Mucosa of descending colon (tissue), 3 donors: ENCODE measurements at regions not wholly inside any gene's neighbourhood (a gene's known extent, or its start where the extent isn't known, plus 50 kb on each side); places are given as distances from the start of the nearest gene placed in this dataset.

Experiments
- ATAC-seq: fragments of 200-7000 bp; cut with Tn5 transposase; one replicate; pipeline ENCODE4 v1.9.1; 2020; ENCODE audit warnings: mild to moderate bottlenecking, moderate library complexity
- DNase-seq, 3 donors: peaks; one replicate each; pipeline ENCODE4 v3.0.0-alpha.2; 2020
- H3K36me3 ChIP-seq: fragments of 200-600 bp; one replicate; pipeline ENCODE4 v1.8.0; 2021; ENCODE audit warnings: low read depth, mild to moderate bottlenecking
- H3K4me1 ChIP-seq: fragments of 200-600 bp; one replicate; pipeline ENCODE4 v1.8.0; 2021; ENCODE audit warnings: low read depth, mild to moderate bottlenecking
- H3K4me3 ChIP-seq: fragments of 200-600 bp; one replicate; pipeline ENCODE4 v1.8.0; 2021; ENCODE audit warnings: mild to moderate bottlenecking
- H3K9me3 ChIP-seq: fragments of 200-600 bp; one replicate; pipeline ENCODE4 v1.8.0; 2021; ENCODE audit warnings: mild to moderate bottlenecking
- intact Hi-C, 2 donors: fragments of 100-400 bp; cut with DNase I in 1 of 2; cut with micrococcal nuclease in 1 of 2; formaldehyde crosslinking; loops; one replicate each; pipeline versions ENCODE4 v1.11.0 to v1.11.1; 2022; cut with DNase I, micrococcal nuclease
- TF ChIP-seq, protein P1 (sequence below): fragments of 200-600 bp; IDR thresholded peaks from one replicate; pipeline ENCODE4 v1.8.0; 2022; ENCODE audit warnings: antibody characterized with exemption, mild to moderate bottlenecking
- donor health status: DM: no; HTN: no; CAD: no; lungs with moderate emphysema.
- donor health status: DM: no; HTN: no; CAD: no.
- donor health status: DM: no; HTN: yes; CAD: no.

DNA sequence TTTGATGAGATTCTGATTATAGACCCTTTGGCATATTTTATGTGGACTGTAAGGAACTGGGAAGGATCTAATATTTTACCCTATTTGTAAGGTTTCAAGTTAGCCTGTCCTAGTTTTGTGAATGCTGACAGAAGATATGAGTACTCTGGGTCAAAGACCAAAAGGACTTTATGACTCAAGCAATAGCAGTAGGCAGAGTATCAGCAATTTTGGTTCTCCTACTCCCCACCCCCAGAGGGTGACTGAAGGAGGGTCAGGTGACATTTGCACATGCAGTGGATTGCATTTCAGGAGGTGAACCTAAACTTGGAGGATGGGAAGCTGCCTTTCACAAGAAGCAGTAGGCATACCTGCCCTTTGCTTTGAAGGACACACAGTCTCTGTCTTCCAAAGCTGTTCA, 84.0 kb upstream of the KLF6 start:
- intact Hi-C loops: no loop called here
- ATAC-seq: peak; percentile 62
- TF ChIP-seq, protein P1, sequence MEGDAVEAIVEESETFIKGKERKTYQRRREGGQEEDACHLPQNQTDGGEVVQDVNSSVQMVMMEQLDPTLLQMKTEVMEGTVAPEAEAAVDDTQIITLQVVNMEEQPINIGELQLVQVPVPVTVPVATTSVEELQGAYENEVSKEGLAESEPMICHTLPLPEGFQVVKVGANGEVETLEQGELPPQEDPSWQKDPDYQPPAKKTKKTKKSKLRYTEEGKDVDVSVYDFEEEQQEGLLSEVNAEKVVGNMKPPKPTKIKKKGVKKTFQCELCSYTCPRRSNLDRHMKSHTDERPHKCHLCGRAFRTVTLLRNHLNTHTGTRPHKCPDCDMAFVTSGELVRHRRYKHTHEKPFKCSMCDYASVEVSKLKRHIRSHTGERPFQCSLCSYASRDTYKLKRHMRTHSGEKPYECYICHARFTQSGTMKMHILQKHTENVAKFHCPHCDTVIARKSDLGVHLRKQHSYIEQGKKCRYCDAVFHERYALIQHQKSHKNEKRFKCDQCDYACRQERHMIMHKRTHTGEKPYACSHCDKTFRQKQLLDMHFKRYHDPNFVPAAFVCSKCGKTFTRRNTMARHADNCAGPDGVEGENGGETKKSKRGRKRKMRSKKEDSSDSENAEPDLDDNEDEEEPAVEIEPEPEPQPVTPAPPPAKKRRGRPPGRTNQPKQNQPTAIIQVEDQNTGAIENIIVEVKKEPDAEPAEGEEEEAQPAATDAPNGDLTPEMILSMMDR: no peak
- no peak overlapping the region for H3K4me3 ChIP-seq
- H3K4me1 ChIP-seq: peaks cover 36% of the 10 kb centered on the region
- no peaks in the 10 kb centered on the region for H3K36me3 ChIP-seq
- no peak for DNase-seq
- H3K9me3 ChIP-seq: no peaks in the 10 kb centered on the region

GRCh38 chr10:3868271-3868664, 83.3 kb upstream of the KLF6 start:
- DNase-seq (no peak), ATAC-seq (peak; percentile 14)
- intact Hi-C loops: no loop called here
- no peaks in the 10 kb centered on the region for H3K36me3 ChIP-seq
- H3K9me3 ChIP-seq: no peaks in the 10 kb centered on the region
- TF ChIP-seq, protein P1: no peak
- H3K4me1 ChIP-seq: peaks cover 36% of the 10 kb centered on the region
- H3K4me3 ChIP-seq: no peak overlapping the region

DNA sequence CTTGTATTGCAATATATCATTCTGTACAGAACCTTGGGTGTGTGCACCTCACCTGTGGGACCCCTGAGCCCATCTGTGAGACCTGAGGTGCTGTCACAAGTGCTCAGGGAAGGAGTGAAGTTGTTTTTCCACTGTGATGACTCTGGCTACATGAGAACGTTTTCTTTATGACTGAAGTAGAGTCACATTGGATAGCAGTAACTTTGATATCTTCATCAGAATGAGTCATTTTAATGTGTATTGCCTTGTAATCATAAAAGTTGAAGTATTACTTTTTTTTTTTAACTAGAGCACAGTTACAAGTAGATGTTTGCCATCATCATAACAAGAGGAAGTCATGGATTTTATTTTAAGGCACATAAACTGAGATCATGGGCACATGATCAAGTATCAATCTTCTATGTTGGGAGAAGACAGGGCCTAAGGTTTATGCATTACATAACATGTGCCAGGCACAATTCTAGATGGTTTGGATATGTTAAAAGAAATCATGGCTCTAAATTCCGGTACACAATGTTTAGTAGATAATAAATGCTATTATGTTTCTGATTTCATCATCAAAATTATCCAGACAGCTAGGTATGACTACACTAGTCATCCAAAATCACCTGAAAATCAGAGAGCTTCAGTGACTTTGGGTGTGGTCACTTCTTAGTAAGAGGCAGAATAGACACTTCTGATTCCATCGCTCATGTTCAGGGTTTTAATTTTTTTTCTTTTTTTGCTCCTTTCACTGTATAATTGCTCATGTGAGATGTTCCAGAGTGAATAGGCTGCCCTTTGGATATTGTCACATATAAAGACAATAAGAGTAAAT, 82.7 kb upstream of the KLF6 start:
- Histone ChIP-seq H3K4me1 (peaks cover 36% of the 10 kb centered on the region), H3K36me3 (no peaks in the 10 kb centered on the region), H3K4me3 (no peak overlapping the region), H3K9me3 (no peaks in the 10 kb centered on the region)
- peak; percentile 86 for ATAC-seq
- intact Hi-C loops: no loop called here
- TF ChIP-seq, protein P1: no peak
- DNase-seq: peak in 1 of 3 donors; percentile 66

DNA sequence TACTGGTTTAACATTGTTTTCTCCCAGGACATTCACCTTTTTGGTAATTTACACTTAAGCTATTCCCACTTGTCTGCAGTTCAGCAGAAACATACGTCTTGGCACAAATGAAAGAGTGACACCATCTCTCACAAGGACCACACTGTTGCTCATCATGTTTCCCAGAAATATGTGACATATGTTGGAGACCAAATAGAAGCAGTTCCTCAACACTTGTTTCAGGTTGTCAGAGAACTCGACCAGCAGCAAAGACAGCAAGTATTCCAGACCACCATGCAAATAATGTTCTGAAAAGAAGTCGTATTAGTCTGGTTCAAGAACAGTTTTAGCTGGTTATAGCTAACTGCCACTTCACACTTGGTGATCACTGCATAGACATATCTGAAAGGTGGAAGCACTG, 81.3 kb upstream of the KLF6 start:
- no peak for DNase-seq
- Histone ChIP-seq H3K4me1 (peaks cover 33% of the 10 kb centered on the region), H3K4me3 (no peak overlapping the region), H3K9me3 (no peaks in the 10 kb centered on the region), H3K36me3 (no peaks in the 10 kb centered on the region)
- TF ChIP-seq, protein P1: no peak
- intact Hi-C loops: no loop called here
- ATAC-seq: no peak

- H3K4me3 ChIP-seq: no peak overlapping the region
- intact Hi-C loops: no loop called here
- no peak for ATAC-seq
Measured at GRCh38 chr10:3865565-3865964, 80.6 kb upstream of the KLF6 start.

More at GRCh38 chr10:3865565-3865964, 80.6 kb upstream of the KLF6 start:
- H3K9me3 ChIP-seq: no peaks in the 10 kb centered on the region
- H3K36me3 ChIP-seq: no peaks in the 10 kb centered on the region
- peaks cover 33% of the 10 kb centered on the region for H3K4me1 ChIP-seq
- no peak for DNase-seq
- TF ChIP-seq, protein P1: no peak
